ENCODE measurements at regions not wholly inside any gene's neighbourhood (a gene's known extent, or its start where the extent isn't known, plus 50 kb on each side); places are given as distances from the start of the nearest gene placed in this dataset.

DNA sequence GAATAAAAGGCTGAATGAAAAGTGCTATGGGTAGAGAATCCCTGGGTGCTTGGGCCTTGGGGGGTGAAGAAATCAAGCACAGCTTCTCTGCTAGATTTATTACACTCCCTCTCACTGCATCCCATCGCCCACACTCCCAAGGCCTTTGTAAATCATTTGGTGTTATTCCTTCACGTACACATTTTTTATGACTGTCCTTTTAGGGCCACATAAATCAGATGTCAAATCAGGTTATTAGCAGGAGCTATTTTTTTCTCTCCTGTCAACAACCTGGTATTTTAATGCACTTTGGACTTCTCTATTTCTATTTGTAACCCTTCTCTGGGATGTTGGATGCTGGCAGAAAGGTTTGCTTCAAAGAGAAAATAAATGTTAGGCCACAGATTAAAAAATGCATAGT, 408.8 kb downstream of the INSC start:
- TF ChIP-seq, protein P1, sequence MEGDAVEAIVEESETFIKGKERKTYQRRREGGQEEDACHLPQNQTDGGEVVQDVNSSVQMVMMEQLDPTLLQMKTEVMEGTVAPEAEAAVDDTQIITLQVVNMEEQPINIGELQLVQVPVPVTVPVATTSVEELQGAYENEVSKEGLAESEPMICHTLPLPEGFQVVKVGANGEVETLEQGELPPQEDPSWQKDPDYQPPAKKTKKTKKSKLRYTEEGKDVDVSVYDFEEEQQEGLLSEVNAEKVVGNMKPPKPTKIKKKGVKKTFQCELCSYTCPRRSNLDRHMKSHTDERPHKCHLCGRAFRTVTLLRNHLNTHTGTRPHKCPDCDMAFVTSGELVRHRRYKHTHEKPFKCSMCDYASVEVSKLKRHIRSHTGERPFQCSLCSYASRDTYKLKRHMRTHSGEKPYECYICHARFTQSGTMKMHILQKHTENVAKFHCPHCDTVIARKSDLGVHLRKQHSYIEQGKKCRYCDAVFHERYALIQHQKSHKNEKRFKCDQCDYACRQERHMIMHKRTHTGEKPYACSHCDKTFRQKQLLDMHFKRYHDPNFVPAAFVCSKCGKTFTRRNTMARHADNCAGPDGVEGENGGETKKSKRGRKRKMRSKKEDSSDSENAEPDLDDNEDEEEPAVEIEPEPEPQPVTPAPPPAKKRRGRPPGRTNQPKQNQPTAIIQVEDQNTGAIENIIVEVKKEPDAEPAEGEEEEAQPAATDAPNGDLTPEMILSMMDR (IDR thresholded peaks at IDR 0.05) = no peak
- TF ChIP-seq POLR2A (IDR thresholded peaks at IDR 0.05) = no peak
